SH-SY5Y (cell line): ENCODE measurements at regions not wholly inside any gene's neighbourhood (a gene's known extent, or its start where the extent isn't known, plus 50 kb on each side); places are given as distances from the start of the nearest gene placed in this dataset.

Experiments
- GATA2 ChIP-seq: IDR thresholded peaks from 2 replicates; pipeline ENCODE4 v1.6.1; 2011; ENCODE audit warnings: mild to moderate bottlenecking, low read depth, low read length
- GATA3 ChIP-seq: IDR thresholded peaks from 2 replicates; pipeline ENCODE4 v1.6.1; 2011; ENCODE audit warnings: low read depth, mild to moderate bottlenecking, low read length, moderate library complexity

DNA sequence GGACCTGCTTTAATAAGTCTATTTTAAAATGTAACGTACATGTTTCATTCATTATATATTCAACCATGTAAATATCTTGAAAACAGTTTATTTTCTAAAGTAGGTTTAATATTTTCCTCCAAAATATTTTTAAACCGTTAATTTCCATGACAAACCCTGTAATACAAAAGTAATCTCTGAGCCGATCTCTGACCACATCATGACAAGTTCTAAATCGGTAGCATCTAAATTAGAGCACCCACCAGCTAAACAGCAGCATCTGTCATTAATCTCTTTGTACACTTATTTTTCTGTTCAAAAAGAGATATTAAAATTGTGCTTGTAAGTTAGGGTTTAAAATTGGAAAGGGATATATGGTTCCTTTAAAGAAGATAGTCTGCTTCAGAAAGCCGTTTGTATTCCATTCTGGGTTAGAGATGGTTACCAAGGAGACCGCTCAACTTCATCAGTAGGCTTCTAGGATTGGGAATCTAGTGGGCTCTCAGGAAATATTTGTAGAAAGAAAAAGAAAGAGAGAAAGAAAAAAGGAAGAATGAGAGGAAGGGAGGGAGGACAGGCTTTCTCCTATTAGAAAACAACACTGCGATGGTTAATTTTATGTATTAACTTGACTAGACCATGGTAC is 232.5 kb upstream of the FOXN3 start:
- TF ChIP-seq GATA3, result peak; percentile 25; the same call in 1 of the 2 replicates
- TF ChIP-seq GATA2, result no peak

DNA sequence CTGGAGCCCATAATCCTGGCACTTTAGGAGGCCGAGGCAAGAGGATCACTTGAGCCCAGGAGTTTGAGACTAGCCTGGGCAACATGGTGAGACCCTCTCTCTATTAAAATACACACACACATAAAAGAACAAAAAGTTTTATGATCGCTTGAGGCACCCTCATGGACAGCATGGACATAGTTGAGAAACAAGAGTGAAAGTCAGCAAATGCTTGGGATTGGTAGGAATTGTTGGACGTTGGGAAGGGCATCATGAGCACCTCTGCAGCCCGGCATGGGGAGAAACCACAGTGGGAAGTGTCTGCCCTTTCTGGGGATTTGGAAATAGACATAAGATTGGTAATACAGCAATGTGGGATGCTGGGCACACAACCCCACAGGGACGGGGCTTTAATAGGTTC is 231.9 kb upstream of the FOXN3 start:
- TF ChIP-seq GATA3 (no peak), GATA2 (no peak)

- TF ChIP-seq GATA2 (no peak), GATA3 (no peak)
These were observed 231.5 kb upstream of the FOXN3 start for GRCh38 chr14:89648510-89648909.

- no peak for TF ChIP-seq GATA2
- TF ChIP-seq GATA3, result no peak
These were observed 229.9 kb upstream of the FOXN3 start for GRCh38 chr14:89646971-89647370.

GRCh38 chr14:89644641-89645040 is 227.6 kb upstream of the FOXN3 start:
- TF ChIP-seq GATA3, result no peak
- no peak for TF ChIP-seq GATA2

GRCh38 chr14:89641495-89642175 is 224.6 kb upstream of the FOXN3 start:
- TF ChIP-seq GATA2, result no peak
- TF ChIP-seq GATA3, result no peak

- TF ChIP-seq GATA3 (no peak), GATA2 (no peak)
These were observed 223.1 kb upstream of the FOXN3 start for GRCh38 chr14:89640141-89640540.

GRCh38 chr14:89639687-89640086 is 222.7 kb upstream of the FOXN3 start:
- TF ChIP-seq GATA2 (no peak), GATA3 (no peak)

GRCh38 chr14:89638891-89639290 is 221.9 kb upstream of the FOXN3 start:
- TF ChIP-seq GATA3 (no peak), GATA2 (no peak)

DNA sequence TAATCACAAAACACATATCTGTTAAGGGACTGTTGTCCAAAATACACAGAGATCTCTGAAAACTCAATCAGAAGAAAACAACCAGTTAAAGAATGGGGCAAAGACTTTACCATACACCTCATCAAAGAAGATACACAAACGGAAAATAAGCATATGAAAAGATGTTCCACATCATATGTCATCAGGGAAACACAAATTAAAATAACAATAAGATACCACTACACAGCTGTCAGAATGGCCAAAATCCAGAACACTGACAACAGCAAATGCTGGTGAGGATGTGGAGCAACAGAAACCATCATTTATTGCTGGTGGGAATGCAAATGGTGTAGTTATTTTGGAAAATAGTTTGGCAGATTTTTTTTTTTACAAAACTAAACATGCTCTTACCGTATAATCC is 220.5 kb upstream of the FOXN3 start:
- TF ChIP-seq GATA2 (no peak), GATA3 (no peak)

DNA sequence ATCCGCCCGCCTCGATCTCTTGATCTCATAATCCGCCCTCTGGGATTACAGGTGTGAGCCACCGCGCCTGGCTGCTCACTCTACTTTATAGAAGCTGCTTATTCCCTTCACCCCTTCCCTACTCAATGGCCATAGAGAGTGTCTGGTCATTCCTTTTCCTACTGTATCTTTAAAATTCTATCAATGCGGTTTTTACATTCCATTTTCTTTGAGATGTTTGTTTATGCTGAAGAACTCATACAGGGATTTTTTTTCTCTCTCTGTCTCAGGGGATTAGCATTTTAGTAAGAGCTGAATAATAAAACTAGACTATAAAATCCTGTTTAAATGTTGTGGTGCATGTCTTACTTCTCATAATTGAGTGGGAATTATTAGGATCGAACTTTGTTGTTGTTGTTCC is 218.6 kb upstream of the FOXN3 start:
- TF ChIP-seq GATA2, result no peak
- no peak for TF ChIP-seq GATA3

DNA sequence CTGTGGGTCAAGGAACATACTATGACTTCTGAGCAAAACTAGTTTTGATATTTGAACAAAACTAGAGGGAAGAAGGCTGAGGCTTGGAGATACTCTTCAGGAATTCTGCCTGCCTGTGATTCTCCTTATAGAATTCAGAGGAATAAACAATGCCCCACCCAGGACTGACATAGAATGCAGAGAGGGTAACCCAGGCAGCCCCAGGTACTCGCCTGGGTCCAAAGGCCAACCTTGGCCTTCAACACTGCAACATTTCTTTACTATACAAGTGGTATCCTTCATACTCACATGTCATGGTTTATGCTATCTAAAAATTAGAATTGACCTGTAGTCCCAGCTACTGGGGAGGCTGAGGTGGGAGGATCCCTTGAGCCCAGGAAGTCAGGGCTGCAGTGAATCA is 217.0 kb upstream of the FOXN3 start:
- TF ChIP-seq GATA3 (no peak), GATA2 (no peak)

DNA sequence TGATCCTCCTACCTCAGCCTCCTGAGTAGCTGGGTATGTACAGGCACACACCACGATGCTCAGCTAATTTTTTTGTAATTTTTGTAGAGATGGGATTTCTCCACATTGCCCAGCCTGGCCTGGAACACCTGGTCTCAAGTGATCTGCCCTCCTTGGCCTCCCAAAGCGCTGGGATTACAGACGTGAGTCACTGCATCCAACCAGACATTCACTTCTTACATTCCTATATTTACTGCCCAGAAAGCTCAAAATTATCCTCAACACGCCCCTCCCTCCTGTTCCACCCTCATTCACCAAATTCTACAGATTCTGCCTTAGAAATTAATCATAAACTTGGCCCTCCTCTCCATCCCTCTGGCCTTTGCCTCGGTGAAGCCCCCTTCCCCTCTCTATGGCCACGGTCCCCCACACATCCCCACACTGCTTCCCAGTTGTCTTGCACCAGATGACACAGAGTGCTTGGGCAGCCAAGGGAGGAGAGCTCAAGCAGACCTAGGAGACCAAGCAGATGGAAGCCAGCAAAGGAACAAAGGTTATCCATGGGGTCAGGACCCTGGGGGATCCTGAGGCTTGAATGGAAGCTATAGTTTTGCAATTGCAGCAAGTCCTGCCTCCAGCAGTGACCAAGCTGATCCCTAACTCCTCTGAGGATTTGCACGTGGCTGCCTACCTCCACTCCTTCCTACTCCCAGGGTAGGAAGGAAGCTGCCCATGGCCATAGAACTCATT is 213.2 kb upstream of the FOXN3 start:
- TF ChIP-seq GATA2, result no peak
- no peak for TF ChIP-seq GATA3

DNA sequence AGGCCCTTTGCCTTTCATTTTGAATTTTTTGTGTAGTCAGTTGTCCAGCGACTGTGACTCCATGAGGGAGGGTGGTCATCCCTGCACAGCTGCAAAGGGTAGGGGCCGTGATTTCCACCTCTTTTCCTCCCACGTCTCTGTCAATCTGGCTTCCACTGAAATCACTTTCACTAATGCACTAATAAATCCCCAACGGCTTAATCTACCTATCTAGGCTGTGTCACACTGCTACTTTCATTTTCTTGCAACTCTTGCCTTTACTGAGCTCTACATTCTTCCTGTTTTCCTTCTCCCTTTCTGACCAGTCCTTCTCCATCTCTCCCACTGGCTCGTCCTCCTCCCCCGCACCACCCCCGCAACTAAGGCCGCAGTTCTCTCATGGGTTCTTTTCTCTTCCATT is 212.3 kb upstream of the FOXN3 start:
- TF ChIP-seq GATA3, result no peak
- TF ChIP-seq GATA2, result no peak

DNA sequence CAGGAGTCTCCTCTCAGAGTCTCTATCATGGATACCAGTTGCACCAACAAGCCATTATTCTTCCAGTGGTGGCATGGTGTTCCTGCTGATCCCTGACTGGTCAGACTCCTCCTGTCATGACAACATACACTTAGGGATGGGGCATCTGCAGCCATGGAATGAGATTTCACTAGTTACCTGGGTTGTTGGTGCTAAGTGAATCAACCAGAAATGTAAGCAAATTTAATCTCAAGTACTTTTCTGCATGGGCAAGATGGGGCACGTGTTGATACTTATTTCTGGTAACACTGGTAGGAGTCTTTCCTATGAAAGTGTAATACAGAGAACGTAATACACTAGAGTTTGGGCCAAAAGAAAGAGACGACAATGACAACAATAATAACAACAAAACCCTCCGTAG is 211.5 kb upstream of the FOXN3 start:
- no peak for TF ChIP-seq GATA3
- no peak for TF ChIP-seq GATA2
